ENCODE measurements at regions not wholly inside any gene's neighbourhood (a gene's known extent, or its start where the extent isn't known, plus 50 kb on each side); places are given as distances from the start of the nearest gene placed in this dataset.

- in situ Hi-C loops (cut with HindIII; ENCODE audit: low sequenced_read_pairs), result no loop called here
These were observed 742.7 kb downstream of the VRK1 start for GRCh38 chr14:97539884-97540283.

- in situ Hi-C loops (cut with HindIII; ENCODE audit: low sequenced_read_pairs), result no loop called here
These were observed 746.0 kb downstream of the VRK1 start for GRCh38 chr14:97543221-97543620.

GRCh38 chr14:97543816-97544215 is 746.6 kb downstream of the VRK1 start:
- in situ Hi-C loops (cut with HindIII; ENCODE audit: low sequenced_read_pairs), result no loop called here

- in situ Hi-C loops (cut with HindIII; ENCODE audit: low sequenced_read_pairs), result no loop called here
These were observed 747.4 kb downstream of the VRK1 start for GRCh38 chr14:97544571-97544970.

GRCh38 chr14:97546491-97547230 is 749.5 kb downstream of the VRK1 start:
- in situ Hi-C loops (cut with HindIII; ENCODE audit: low sequenced_read_pairs), result no loop called here

- in situ Hi-C loops (cut with HindIII; ENCODE audit: low sequenced_read_pairs), result no loop called here
These were observed 753.3 kb downstream of the VRK1 start for GRCh38 chr14:97550463-97550862.

GRCh38 chr14:97554597-97554996 is 757.4 kb downstream of the VRK1 start:
- in situ Hi-C loops (cut with HindIII; ENCODE audit: low sequenced_read_pairs), result no loop called here

- in situ Hi-C loops (cut with HindIII; ENCODE audit: low sequenced_read_pairs), result no loop called here
These were observed 767.2 kb downstream of the VRK1 start for GRCh38 chr14:97564334-97564733.

- in situ Hi-C loops (cut with HindIII; ENCODE audit: low sequenced_read_pairs), result loop anchor here (10.0 kb wide), 1 partner anchor 206 kb away; no protein-coding TSS in a partner anchor
These were observed 774.0 kb downstream of the VRK1 start for GRCh38 chr14:97571201-97571600.

GRCh38 chr14:97571866-97572555 is 774.8 kb downstream of the VRK1 start:
- in situ Hi-C loops (cut with HindIII; ENCODE audit: low sequenced_read_pairs), result loop anchor here (10.0 kb wide), 1 partner anchor 207 kb away; no protein-coding TSS in a partner anchor

- in situ Hi-C loops (cut with HindIII; ENCODE audit: low sequenced_read_pairs), result loop anchor here (10.0 kb wide), 1 partner anchor 208 kb away; no protein-coding TSS in a partner anchor
These were observed 775.6 kb downstream of the VRK1 start for GRCh38 chr14:97572583-97573458.

GRCh38 chr14:97575677-97576076 is 778.5 kb downstream of the VRK1 start:
- in situ Hi-C loops (cut with HindIII; ENCODE audit: low sequenced_read_pairs), result loop anchor here (10.0 kb wide), 1 partner anchor 211 kb away; no protein-coding TSS in a partner anchor

GRCh38 chr14:97578982-97579548 is 781.9 kb downstream of the VRK1 start:
- in situ Hi-C loops (cut with HindIII; ENCODE audit: low sequenced_read_pairs), result loop anchor here (10.0 kb wide), 1 partner anchor 214 kb away; no protein-coding TSS in a partner anchor

- in situ Hi-C loops (cut with HindIII; ENCODE audit: low sequenced_read_pairs), result no loop called here
These were observed 783.8 kb downstream of the VRK1 start for GRCh38 chr14:97581016-97581415.

- in situ Hi-C loops (cut with HindIII; ENCODE audit: low sequenced_read_pairs), result no loop called here
These were observed 784.8 kb downstream of the VRK1 start for GRCh38 chr14:97582022-97582421.

- in situ Hi-C loops (cut with HindIII; ENCODE audit: low sequenced_read_pairs), result no loop called here
These were observed 787.3 kb downstream of the VRK1 start for GRCh38 chr14:97584528-97584927.

GRCh38 chr14:97592341-97592980 is 795.3 kb downstream of the VRK1 start:
- in situ Hi-C loops (cut with HindIII; ENCODE audit: low sequenced_read_pairs), result no loop called here

- in situ Hi-C loops (cut with HindIII; ENCODE audit: low sequenced_read_pairs), result no loop called here
These were observed 797.1 kb downstream of the VRK1 start for GRCh38 chr14:97594306-97594705.

- in situ Hi-C loops (cut with HindIII; ENCODE audit: low sequenced_read_pairs), result no loop called here
These were observed 805.4 kb downstream of the VRK1 start for GRCh38 chr14:97602438-97603117.

- in situ Hi-C loops (cut with HindIII; ENCODE audit: low sequenced_read_pairs), result no loop called here
These were observed 806.0 kb downstream of the VRK1 start for GRCh38 chr14:97603201-97603600.
